Keratinocyte (primary cell): ENCODE measurements at regions not wholly inside any gene's neighbourhood (a gene's known extent, or its start where the extent isn't known, plus 50 kb on each side); places are given as distances from the start of the nearest gene placed in this dataset.

Source experiments
- EZH2 ChIP-seq: IDR thresholded peaks from one replicate; pipeline ENCODE4 v1.6.1; 2012; ENCODE audit warnings: inconsistent platforms, mild to moderate bottlenecking, low read length, moderate library complexity
- TF ChIP-seq, protein P1 (sequence below), 3 experiments: IDR thresholded peaks in 1 of 3; conservative IDR thresholded peaks in 1 of 3; optimal IDR thresholded peaks in 1 of 3; 2 replicates in 2 of 3; 3 replicates in 1 of 3; pipeline versions ENCODE3 to v1.5.1; 2011; ENCODE audit warnings: low read length in 3 of 3, mild to moderate bottlenecking in 3 of 3, moderate library complexity in 2 of 3, control low read depth in 1 of 3, inconsistent platforms in 1 of 3; ENCODE audit not compliant: insufficient read depth in 2 of 3; ENCODE audit errors: extremely low read depth in 1 of 3

DNA sequence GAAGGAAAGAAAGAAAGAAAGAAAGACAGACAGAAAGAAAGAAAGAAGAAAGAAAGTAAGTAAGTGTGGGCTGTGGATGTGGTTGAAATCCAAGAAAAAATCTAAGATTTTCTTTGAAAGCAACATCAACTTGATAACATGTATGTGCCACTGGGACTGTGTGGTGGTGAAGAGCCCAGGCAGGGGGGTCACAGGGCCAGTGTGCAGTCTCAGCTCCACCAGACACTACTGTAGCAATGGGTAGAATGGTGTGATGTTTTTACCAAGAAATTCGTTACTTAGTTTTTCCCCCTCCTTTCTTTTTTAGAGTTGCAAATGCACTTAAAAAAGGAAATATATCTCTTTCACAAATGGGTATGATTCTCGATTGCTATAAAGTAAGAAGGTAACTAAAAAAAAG lies 71.9 kb upstream of the CNEP1R1 start:
- TF ChIP-seq, protein P1, sequence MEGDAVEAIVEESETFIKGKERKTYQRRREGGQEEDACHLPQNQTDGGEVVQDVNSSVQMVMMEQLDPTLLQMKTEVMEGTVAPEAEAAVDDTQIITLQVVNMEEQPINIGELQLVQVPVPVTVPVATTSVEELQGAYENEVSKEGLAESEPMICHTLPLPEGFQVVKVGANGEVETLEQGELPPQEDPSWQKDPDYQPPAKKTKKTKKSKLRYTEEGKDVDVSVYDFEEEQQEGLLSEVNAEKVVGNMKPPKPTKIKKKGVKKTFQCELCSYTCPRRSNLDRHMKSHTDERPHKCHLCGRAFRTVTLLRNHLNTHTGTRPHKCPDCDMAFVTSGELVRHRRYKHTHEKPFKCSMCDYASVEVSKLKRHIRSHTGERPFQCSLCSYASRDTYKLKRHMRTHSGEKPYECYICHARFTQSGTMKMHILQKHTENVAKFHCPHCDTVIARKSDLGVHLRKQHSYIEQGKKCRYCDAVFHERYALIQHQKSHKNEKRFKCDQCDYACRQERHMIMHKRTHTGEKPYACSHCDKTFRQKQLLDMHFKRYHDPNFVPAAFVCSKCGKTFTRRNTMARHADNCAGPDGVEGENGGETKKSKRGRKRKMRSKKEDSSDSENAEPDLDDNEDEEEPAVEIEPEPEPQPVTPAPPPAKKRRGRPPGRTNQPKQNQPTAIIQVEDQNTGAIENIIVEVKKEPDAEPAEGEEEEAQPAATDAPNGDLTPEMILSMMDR (optimal IDR thresholded peaks at IDR 0.05 in 1 of 3, IDR thresholded peaks at IDR 0.05 in 1 of 3, conservative IDR thresholded peaks at IDR 0.05 in 1 of 3; ENCODE audit: extremely low read depth in 1 of 3, insufficient read depth in 2 of 3, low read length in 3 of 3): no peak
- TF ChIP-seq EZH2: no peak
